Motor neuron (in vitro differentiated cells): ENCODE measurements at regions not wholly inside any gene's neighbourhood (a gene's known extent, or its start where the extent isn't known, plus 50 kb on each side); places are given as distances from the start of the nearest gene placed in this dataset.

Experiments used
- ATAC-seq, 8 experiments: fragments of 200-7000 bp; cut with Tn5 transposase; replicated peaks in 6 of 8; 2 replicates each; pipeline ENCODE4 v1.8.0; 2021; ENCODE audit warnings: mild to moderate bottlenecking in 8 of 8, moderate library complexity in 8 of 8
- H3K27ac ChIP-seq, 2 donors: fragments of 250-450 bp; sonication (Bioruptor Pico); 2 replicates each; pipeline ENCODE4 v1.9.0; 2021; ENCODE audit warnings: antibody characterized with exemption in 2 of 2, mild to moderate bottlenecking in 2 of 2, moderate library complexity in 1 of 2
- H3K4me1 ChIP-seq, 2 donors: fragments of 250-450 bp; sonication (Bioruptor Pico); replicated peaks in 1 of 2; 2 replicates each; pipeline ENCODE4 v1.6.1; 2021; ENCODE audit warnings: antibody characterized with exemption in 2 of 2, mild to moderate bottlenecking in 2 of 2, moderate library complexity in 1 of 2
- H3K4me3 ChIP-seq, 5 donors: fragments of 250-450 bp; sonication (Bioruptor Pico); 2 replicates each; pipeline ENCODE4 v1.9.0; 2021; ENCODE audit warnings: antibody characterized with exemption in 5 of 5, mild to moderate bottlenecking in 5 of 5, moderate library complexity in 4 of 5
- WGBS, 10 experiments: fragments of 450-650 bp; shearing (Covaris generic); methylation state at CpG; one replicate each; pipeline ENCODE4 v1.0.0; 2022; 5-methylcytosine and 5-hydroxymethylcytosine counted together
- in situ Hi-C, 9 experiments: fragments of 400-800 bp; cut with MboI; loops; one replicate each; pipeline ENCODE4 v1.15.0; 2021; ENCODE audit warnings: low sequenced_read_pairs in 9 of 9, low pct_unique_long_range_greater_than_20kb in 2 of 9; ENCODE audit not compliant: unreplicated experiment in 9 of 9

- Histone ChIP-seq H3K27ac (no peak overlapping the region), H3K4me1 (no peaks in the 10 kb centered on the region), H3K4me3 (no peak overlapping the region)
- in situ Hi-C loops = no loop called here
- peak in 6 of 8 experiments; percentile 25 to 99 (median 74) for ATAC-seq
- WGBS, 10 experiments = 60 to 86% (median 73%) methylated on average over 1 to 2 of the region's 2 CpGs; no CpG with 5 or more reads in 6 of the 10 experiments
These were observed 128.2 kb downstream of the CPEB2 start for GRCh38 chr4:15130441-15130840.

- no peak overlapping the region for H3K4me3 ChIP-seq
- in situ Hi-C loops = no loop called here
- WGBS, 10 experiments = 0 to 86% (median 48%) methylated on average over 1 to 6 of the region's 7 CpGs; no CpG with 5 or more reads in 3 of the 10 experiments
- ATAC-seq = no peak
- H3K27ac ChIP-seq = no peak overlapping the region
- H3K4me1 ChIP-seq = no peaks in the 10 kb centered on the region
These were observed 129.3 kb downstream of the CPEB2 start for GRCh38 chr4:15131551-15131950.

GRCh38 chr4:15132739-15133138, 130.5 kb downstream of the CPEB2 start:
- WGBS, 10 experiments = 7 to 66% (median 17%) methylated on average over 1 to 4 of the region's 4 CpGs; no CpG with 5 or more reads in 2 of the 10 experiments
- Histone ChIP-seq H3K4me1 (no peaks in the 10 kb centered on the region), H3K4me3 (no peak overlapping the region), H3K27ac (no peak overlapping the region)
- peak in 3 of 8 experiments; percentile 32 to 49 (median 44) for ATAC-seq
- in situ Hi-C loops = no loop called here

GRCh38 chr4:15139599-15139998, 137.3 kb downstream of the CPEB2 start:
- H3K4me3 ChIP-seq = no peak overlapping the region
- no peaks in the 10 kb centered on the region for H3K4me1 ChIP-seq
- no peak for ATAC-seq
- WGBS, 10 experiments = 0 to 56% (median 16%) methylated on average over 1 of the region's 1 CpG; no CpG with 5 or more reads in 4 of the 10 experiments
- no peak overlapping the region for H3K27ac ChIP-seq
- in situ Hi-C loops = no loop called here

- 0 to 100% (median 94%) methylated on average over 1 of the region's 1 CpG; no CpG with 5 or more reads in 4 of the 10 experiments for WGBS, 10 experiments
- H3K4me1 ChIP-seq = peaks cover 9 to 10% of the 10 kb centered on the region in 2 donors
- ATAC-seq = peak in 1 of 8 experiments; percentile 36
- H3K4me3 ChIP-seq = no peak overlapping the region
- no peak overlapping the region for H3K27ac ChIP-seq
- in situ Hi-C loops = no loop called here
These were observed 139.9 kb downstream of the CPEB2 start for GRCh38 chr4:15142201-15142600.

- H3K4me3 ChIP-seq = no peak overlapping the region
- 50 to 100% (median 67%) methylated on average over 1 of the region's 2 CpGs; no CpG with 5 or more reads in 6 of the 10 experiments for WGBS, 10 experiments
- no peak for ATAC-seq
- H3K4me1 ChIP-seq = peaks cover 22 to 23% of the 10 kb centered on the region in 2 donors
- H3K27ac ChIP-seq = no peak overlapping the region
- in situ Hi-C loops = no loop called here
These were observed 141.3 kb downstream of the CPEB2 start for GRCh38 chr4:15143551-15143950.

- ATAC-seq = peak in 1 of 8 experiments; percentile 29
- in situ Hi-C loops = no loop called here
- peaks cover 31 to 32% of the 10 kb centered on the region in 2 donors for H3K4me1 ChIP-seq
- H3K27ac ChIP-seq = no peak overlapping the region
- 36 to 79% (median 61%) methylated on average over 1 to 8 of the region's 9 CpGs for WGBS, 10 experiments
- no peak overlapping the region for H3K4me3 ChIP-seq
These were observed 142.1 kb downstream of the CPEB2 start for GRCh38 chr4:15144249-15144966.

GRCh38 chr4:15144967-15145295, 142.7 kb downstream of the CPEB2 start:
- WGBS, 10 experiments = 74 to 98% (median 90%) methylated on average over 3 to 7 of the region's 7 CpGs; no CpG with 5 or more reads in 1 of the 10 experiments
- Histone ChIP-seq H3K27ac (no peak overlapping the region), H3K4me3 (no peak overlapping the region), H3K4me1 (peaks cover 36 to 37% of the 10 kb centered on the region in 2 donors)
- ATAC-seq = no peak
- in situ Hi-C loops = no loop called here

- H3K4me1 ChIP-seq = peaks cover 41 to 42% of the 10 kb centered on the region in 2 donors
- no peak overlapping the region for H3K27ac ChIP-seq
- ATAC-seq = peak in 1 of 8 experiments; percentile 26
- WGBS, 10 experiments = 0 to 100% (median 82%) methylated on average over 1 to 6 of the region's 7 CpGs; no CpG with 5 or more reads in 2 of the 10 experiments
- no peak overlapping the region for H3K4me3 ChIP-seq
- in situ Hi-C loops = no loop called here
These were observed 143.4 kb downstream of the CPEB2 start for GRCh38 chr4:15145709-15146108.

- peak overlapping the region; percentile 39 to 43 for H3K27ac ChIP-seq
- 20 to 100% (median 63%) methylated on average over 1 to 5 of the region's 5 CpGs; no CpG with 5 or more reads in 3 of the 10 experiments for WGBS, 10 experiments
- peaks cover 41 to 42% of the 10 kb centered on the region in 2 donors for H3K4me1 ChIP-seq
- in situ Hi-C loops = no loop called here
- peak in 5 of 8 experiments; percentile 2 to 56 (median 10) for ATAC-seq
- H3K4me3 ChIP-seq = no peak overlapping the region
These were observed 145.4 kb downstream of the CPEB2 start for GRCh38 chr4:15147714-15148113.

GRCh38 chr4:15148199-15148598, 145.9 kb downstream of the CPEB2 start:
- Histone ChIP-seq H3K4me1 (peaks cover 41 to 42% of the 10 kb centered on the region in 2 donors), H3K4me3 (no peak overlapping the region), H3K27ac (peak overlapping the region; percentile 39)
- ATAC-seq = peak in 5 of 8 experiments; percentile 45 to 64 (median 49)
- in situ Hi-C loops = no loop called here
- WGBS, 10 experiments = 10 to 100% (median 31%) methylated on average over 1 to 10 of the region's 11 CpGs; no CpG with 5 or more reads in 2 of the 10 experiments

GRCh38 chr4:15148691-15149090, 146.4 kb downstream of the CPEB2 start:
- Histone ChIP-seq H3K4me3 (no peak overlapping the region), H3K4me1 (peaks cover 41 to 42% of the 10 kb centered on the region in 2 donors), H3K27ac (peak overlapping the region; percentile 39)
- in situ Hi-C loops = no loop called here
- ATAC-seq = peak in 1 of 8 experiments; percentile 5
- WGBS, 10 experiments = 40 to 83% (median 76%) methylated on average over 1 to 7 of the region's 7 CpGs; no CpG with 5 or more reads in 1 of the 10 experiments

GRCh38 chr4:15149234-15149838, 147.1 kb downstream of the CPEB2 start:
- WGBS, 10 experiments = 50 to 92% (median 68%) methylated on average over 1 to 8 of the region's 10 CpGs
- Histone ChIP-seq H3K4me3 (no peak overlapping the region), H3K4me1 (peaks cover 41 to 42% of the 10 kb centered on the region in 2 donors), H3K27ac (peak overlapping the region; percentile 58 to 70)
- ATAC-seq = peak; percentile 19 to 66 (median 56)
- in situ Hi-C loops = no loop called here
